Pons (tissue), 1 donor: ENCODE measurements at regions not wholly inside any gene's neighbourhood (a gene's known extent, or its start where the extent isn't known, plus 50 kb on each side); places are given as distances from the start of the nearest gene placed in this dataset.

ENCODE experiments used
- DNase-seq: peaks from one replicate; pipeline ENCODE4 v3.0.0-alpha.2; 2016; ENCODE audit warnings: low spot score

- no peak for DNase-seq
These were observed 50.4 kb upstream of the SERTAD2 start for GRCh38 chr2:64704161-64704560.

- no peak for DNase-seq
These were observed 51.3 kb upstream of the SERTAD2 start for GRCh38 chr2:64704996-64705395.

- DNase-seq = no peak
These were observed 53.6 kb upstream of the SERTAD2 start for GRCh38 chr2:64707276-64707675.

GRCh38 chr2:64708829-64709228 is 55.1 kb upstream of the SERTAD2 start:
- no peak for DNase-seq

GRCh38 chr2:64711252-64711800 is 57.6 kb upstream of the SERTAD2 start:
- DNase-seq = no peak

GRCh38 chr2:64713686-64714085 is 60.0 kb upstream of the SERTAD2 start:
- no peak for DNase-seq

GRCh38 chr2:64716569-64716968 is 62.9 kb upstream of the SERTAD2 start:
- peak; percentile 95 for DNase-seq

- no peak for DNase-seq
These were observed 64.7 kb upstream of the SERTAD2 start for GRCh38 chr2:64718250-64718885.

GRCh38 chr2:64720535-64721319 is 67.0 kb upstream of the SERTAD2 start:
- no peak for DNase-seq

GRCh38 chr2:64721320-64721623 is 67.6 kb upstream of the SERTAD2 start:
- DNase-seq = no peak

GRCh38 chr2:64722291-64723044 is 68.8 kb upstream of the SERTAD2 start:
- no peak for DNase-seq

- peak; percentile 56 for DNase-seq
These were observed 73.5 kb upstream of the SERTAD2 start for GRCh38 chr2:64727013-64727767.

- no peak for DNase-seq
These were observed 74.2 kb upstream of the SERTAD2 start for GRCh38 chr2:64727843-64728463.

- peak; percentile 92 for DNase-seq
These were observed 77.0 kb upstream of the SERTAD2 start for GRCh38 chr2:64730551-64731262.

- DNase-seq = no peak
These were observed 77.5 kb upstream of the SERTAD2 start for GRCh38 chr2:64731263-64731643.

GRCh38 chr2:64731746-64732145 is 78.0 kb upstream of the SERTAD2 start:
- DNase-seq = no peak

GRCh38 chr2:64732146-64732545 is 78.4 kb upstream of the SERTAD2 start:
- no peak for DNase-seq

- DNase-seq = no peak
These were observed 81.8 kb upstream of the SERTAD2 start for GRCh38 chr2:64735504-64735903.

- no peak for DNase-seq
These were observed 83.8 kb upstream of the SERTAD2 start for GRCh38 chr2:64737547-64737946.

- no peak for DNase-seq
These were observed 84.3 kb upstream of the SERTAD2 start for GRCh38 chr2:64738026-64738425.

GRCh38 chr2:64742678-64743077 is 89.0 kb upstream of the SERTAD2 start:
- no peak for DNase-seq
